ENCODE measurements at regions not wholly inside any gene's neighbourhood (a gene's known extent, or its start where the extent isn't known, plus 50 kb on each side); places are given as distances from the start of the nearest gene placed in this dataset.

DNA sequence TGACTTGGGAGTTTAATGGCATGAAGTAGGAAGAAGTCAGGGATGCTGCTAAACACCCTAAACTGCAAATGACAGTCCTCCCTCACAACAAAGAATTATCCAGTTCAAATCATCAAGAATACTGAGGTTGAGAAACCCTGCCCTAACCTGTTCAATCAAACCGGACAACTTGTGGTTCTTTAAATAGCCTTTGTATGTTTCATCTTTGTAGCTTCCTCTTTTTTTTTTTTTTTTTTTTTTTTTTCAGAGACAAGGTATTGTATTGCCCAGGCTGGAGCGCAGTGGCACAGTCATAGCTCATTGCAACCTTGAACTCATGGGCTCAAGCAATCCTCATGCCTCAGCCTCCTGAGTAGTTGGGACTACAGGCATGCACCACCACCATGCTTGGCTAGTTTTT, 52.5 kb upstream of the TTC29 start:
- Mint-ChIP-seq H3K27me3 (ENCODE audit: unreplicated experiment) (no peaks in the 10 kb centered on the region), H3K4me3 (ENCODE audit: unreplicated experiment) (no peak overlapping the region), H3K4me1 (ENCODE audit: unreplicated experiment) (no peaks in the 10 kb centered on the region), H3K27ac (ENCODE audit: unreplicated experiment) (no peak overlapping the region), H3K36me3 (ENCODE audit: low read depth, unreplicated experiment) (no peaks in the 10 kb centered on the region), H3K9me3 (ENCODE audit: unreplicated experiment) (no peaks in the 10 kb centered on the region)
- DNase-seq (ENCODE audit: low spot score) = no peak
- TF ChIP-seq, protein P1, sequence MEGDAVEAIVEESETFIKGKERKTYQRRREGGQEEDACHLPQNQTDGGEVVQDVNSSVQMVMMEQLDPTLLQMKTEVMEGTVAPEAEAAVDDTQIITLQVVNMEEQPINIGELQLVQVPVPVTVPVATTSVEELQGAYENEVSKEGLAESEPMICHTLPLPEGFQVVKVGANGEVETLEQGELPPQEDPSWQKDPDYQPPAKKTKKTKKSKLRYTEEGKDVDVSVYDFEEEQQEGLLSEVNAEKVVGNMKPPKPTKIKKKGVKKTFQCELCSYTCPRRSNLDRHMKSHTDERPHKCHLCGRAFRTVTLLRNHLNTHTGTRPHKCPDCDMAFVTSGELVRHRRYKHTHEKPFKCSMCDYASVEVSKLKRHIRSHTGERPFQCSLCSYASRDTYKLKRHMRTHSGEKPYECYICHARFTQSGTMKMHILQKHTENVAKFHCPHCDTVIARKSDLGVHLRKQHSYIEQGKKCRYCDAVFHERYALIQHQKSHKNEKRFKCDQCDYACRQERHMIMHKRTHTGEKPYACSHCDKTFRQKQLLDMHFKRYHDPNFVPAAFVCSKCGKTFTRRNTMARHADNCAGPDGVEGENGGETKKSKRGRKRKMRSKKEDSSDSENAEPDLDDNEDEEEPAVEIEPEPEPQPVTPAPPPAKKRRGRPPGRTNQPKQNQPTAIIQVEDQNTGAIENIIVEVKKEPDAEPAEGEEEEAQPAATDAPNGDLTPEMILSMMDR (IDR thresholded peaks at IDR 0.05; ENCODE audit: unreplicated experiment) = no peak

DNA sequence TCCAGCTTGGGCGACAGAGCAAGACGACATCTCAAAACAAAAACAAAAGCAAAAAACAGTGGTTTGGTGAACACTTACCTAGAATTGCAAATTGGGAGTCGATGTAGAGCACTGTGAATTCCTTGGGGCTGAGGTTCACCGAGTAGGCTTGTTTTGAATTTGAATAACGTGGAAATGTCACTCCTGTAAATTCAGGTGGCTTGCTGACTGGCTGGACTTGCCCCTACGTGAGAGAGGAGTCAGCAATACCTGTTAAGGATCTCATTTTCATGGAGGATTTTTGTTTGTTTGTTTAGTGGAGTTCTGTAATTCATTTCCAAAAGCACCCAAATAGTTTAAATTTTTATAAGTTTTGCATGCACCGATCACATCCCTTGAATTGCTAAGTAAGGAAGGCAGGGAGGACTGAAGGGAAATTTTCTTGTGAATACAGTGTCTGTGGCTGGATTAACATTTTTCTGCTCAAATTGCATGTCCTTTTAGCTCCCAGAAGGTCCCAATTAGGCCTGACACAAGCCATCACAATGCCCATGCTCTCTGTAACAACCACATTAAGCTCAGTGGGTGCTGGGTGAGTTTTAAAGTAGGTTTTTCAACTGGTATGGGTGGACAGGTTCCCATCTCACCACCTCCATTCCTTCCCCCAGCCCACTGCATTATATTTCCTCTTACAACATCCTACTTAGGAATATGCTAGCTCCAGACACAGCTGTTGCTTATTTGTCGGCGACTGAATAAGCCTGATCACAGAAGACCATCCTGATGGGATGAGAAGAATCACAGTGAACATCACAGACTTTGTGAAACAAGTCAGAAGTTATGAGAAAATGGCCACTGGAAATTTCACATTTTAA, 58.5 kb upstream of the TTC29 start:
- DNase-seq (ENCODE audit: low spot score) = no peak
- no peak overlapping the region for H3K27ac Mint-ChIP-seq (ENCODE audit: unreplicated experiment)
- H3K9me3 Mint-ChIP-seq (ENCODE audit: unreplicated experiment) = peaks cover 5% of the 10 kb centered on the region
- H3K36me3 Mint-ChIP-seq (ENCODE audit: low read depth, unreplicated experiment) = no peaks in the 10 kb centered on the region
- TF ChIP-seq, protein P1 (IDR thresholded peaks at IDR 0.05; ENCODE audit: unreplicated experiment) = no peak
- peaks cover 3% of the 10 kb centered on the region for H3K4me1 Mint-ChIP-seq (ENCODE audit: unreplicated experiment)
- H3K27me3 Mint-ChIP-seq (ENCODE audit: unreplicated experiment) = no peaks in the 10 kb centered on the region
- no peak overlapping the region for H3K4me3 Mint-ChIP-seq (ENCODE audit: unreplicated experiment)

DNA sequence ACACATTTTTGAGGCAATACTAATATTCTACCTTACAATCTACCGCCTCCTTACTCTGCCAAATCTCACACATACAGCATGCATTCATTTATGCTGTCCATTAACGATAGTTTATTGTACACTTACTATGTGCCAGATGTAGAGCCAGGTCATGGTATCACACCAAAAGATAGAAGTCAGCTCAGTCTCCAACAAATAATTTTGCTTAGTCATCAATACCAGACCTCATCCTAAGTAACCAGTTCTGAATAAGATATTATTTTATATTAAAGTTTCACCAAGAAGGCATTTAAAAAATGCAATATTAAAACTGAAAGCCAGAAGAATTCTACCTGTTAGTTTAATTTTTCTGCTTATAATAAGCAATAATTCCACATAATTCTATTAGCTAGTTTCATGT, 60.6 kb upstream of the TTC29 start:
- no peaks in the 10 kb centered on the region for H3K36me3 Mint-ChIP-seq (ENCODE audit: low read depth, unreplicated experiment)
- no peak overlapping the region for H3K4me3 Mint-ChIP-seq (ENCODE audit: unreplicated experiment)
- no peaks in the 10 kb centered on the region for H3K27me3 Mint-ChIP-seq (ENCODE audit: unreplicated experiment)
- TF ChIP-seq, protein P1 (IDR thresholded peaks at IDR 0.05; ENCODE audit: unreplicated experiment) = no peak
- H3K9me3 Mint-ChIP-seq (ENCODE audit: unreplicated experiment) = peaks cover 5% of the 10 kb centered on the region
- H3K27ac Mint-ChIP-seq (ENCODE audit: unreplicated experiment) = no peak overlapping the region
- no peak for DNase-seq (ENCODE audit: low spot score)
- peaks cover 5% of the 10 kb centered on the region for H3K4me1 Mint-ChIP-seq (ENCODE audit: unreplicated experiment)

DNA sequence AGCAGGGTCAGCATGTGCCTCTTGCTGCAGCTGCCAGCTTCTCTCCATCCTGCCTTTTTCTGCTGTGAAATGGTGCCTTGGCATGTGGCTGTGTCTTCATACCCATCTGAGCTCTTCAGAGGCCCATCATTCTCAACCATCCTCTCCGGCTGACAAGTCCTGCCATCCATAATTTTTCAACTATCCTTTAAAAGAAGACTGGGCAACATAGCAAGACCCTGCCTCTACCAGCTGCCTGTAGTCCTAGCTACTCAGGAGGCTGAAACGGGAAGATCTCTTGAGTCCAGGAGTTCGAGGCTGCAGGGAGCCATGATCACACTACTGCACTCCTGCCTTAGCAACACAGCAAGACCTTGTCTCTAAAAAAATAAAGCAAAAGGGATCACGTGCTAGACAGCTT, 64.2 kb upstream of the TTC29 start:
- H3K4me3 Mint-ChIP-seq (ENCODE audit: unreplicated experiment) = no peak overlapping the region
- DNase-seq (ENCODE audit: low spot score) = no peak

DNA sequence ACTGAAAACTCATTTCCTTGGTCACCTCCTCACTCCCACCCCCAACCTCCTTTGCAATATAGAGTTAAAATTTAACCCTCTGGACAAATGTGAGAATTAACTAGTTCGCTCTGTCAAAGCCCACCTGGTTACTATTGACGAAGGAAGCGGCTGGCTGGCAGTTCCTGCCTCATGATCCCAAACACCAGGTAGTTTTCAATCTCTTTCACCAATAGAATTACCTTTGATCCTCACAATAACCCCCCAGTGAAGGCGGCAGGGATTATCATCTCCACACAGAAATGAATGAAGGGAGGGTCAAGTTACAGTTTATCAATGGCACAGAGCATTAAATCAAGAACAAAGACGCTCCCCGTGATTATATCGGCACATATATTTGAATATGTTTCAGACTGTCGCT, 65.7 kb upstream of the TTC29 start:
- peaks cover 8% of the 10 kb centered on the region for H3K4me1 Mint-ChIP-seq (ENCODE audit: unreplicated experiment)
- DNase-seq (ENCODE audit: low spot score) = no peak
- peaks cover 5% of the 10 kb centered on the region for H3K9me3 Mint-ChIP-seq (ENCODE audit: unreplicated experiment)
- TF ChIP-seq, protein P1 (IDR thresholded peaks at IDR 0.05; ENCODE audit: unreplicated experiment) = no peak
- H3K4me3 Mint-ChIP-seq (ENCODE audit: unreplicated experiment) = no peak overlapping the region
- no peak overlapping the region for H3K27ac Mint-ChIP-seq (ENCODE audit: unreplicated experiment)
- H3K36me3 Mint-ChIP-seq (ENCODE audit: low read depth, unreplicated experiment) = no peaks in the 10 kb centered on the region
- no peaks in the 10 kb centered on the region for H3K27me3 Mint-ChIP-seq (ENCODE audit: unreplicated experiment)

More for the DNA sequence above, 64.2 kb upstream of the TTC29 start:
- Mint-ChIP-seq H3K27ac (ENCODE audit: unreplicated experiment) (no peak overlapping the region), H3K4me1 (ENCODE audit: unreplicated experiment) (peaks cover 8% of the 10 kb centered on the region), H3K9me3 (ENCODE audit: unreplicated experiment) (peaks cover 5% of the 10 kb centered on the region), H3K36me3 (ENCODE audit: low read depth, unreplicated experiment) (no peaks in the 10 kb centered on the region), H3K27me3 (ENCODE audit: unreplicated experiment) (no peaks in the 10 kb centered on the region)
- TF ChIP-seq, protein P1 (IDR thresholded peaks at IDR 0.05; ENCODE audit: unreplicated experiment) = no peak

Measured in endothelial cell (in vitro differentiated cells).